ENCODE measurements at regions not wholly inside any gene's neighbourhood (a gene's known extent, or its start where the extent isn't known, plus 50 kb on each side); places are given as distances from the start of the nearest gene placed in this dataset.
"Not testable (repeated sequence)": the region's sequence is repeated elsewhere in the genome, so short reads cannot be mapped to it uniquely, and the experiment has no call there.

GRCh38 chr10:33657154-33657908 lies 322.9 kb upstream of the NRP1 start:
- DNase-seq (ENCODE audit: low read depth in 2 of 2) = no peak

- DNase-seq (ENCODE audit: low read depth in 2 of 2) = no peak
Observed at GRCh38 chr10:33655921-33656320, 321.5 kb upstream of the NRP1 start.

DNA sequence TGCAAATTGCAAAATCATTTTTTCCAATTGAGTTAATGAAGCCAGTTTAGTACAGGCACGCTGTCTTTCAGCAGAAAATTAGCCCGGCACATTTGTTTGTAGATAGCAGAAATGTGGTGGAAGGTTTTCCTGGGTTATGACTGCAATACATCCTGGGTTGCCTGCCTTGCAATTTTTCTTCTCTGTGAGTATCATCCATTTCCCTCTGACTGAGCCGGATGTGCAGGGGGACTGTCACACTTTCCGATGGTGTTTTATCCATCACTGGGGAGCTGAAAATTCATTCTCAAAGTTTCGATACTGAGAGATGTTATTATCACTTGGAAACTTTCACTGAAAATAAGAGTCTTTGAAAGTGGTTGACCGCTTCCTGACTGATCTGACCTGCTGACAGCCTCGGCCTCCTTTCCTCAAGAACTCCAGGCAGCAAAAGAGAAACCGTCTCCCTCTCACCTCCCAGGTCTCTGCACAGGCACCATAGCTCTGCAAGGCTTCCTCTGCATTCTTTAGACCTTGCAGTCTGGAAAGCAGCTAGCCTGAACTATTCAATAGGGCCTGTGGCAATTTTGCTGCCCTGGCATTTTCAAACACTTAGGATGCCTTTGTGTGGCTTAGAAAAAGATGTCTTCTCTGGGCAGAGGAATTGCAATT lies 320.8 kb upstream of the NRP1 start:
- DNase-seq (ENCODE audit: low read depth in 2 of 2) = no peak

DNA sequence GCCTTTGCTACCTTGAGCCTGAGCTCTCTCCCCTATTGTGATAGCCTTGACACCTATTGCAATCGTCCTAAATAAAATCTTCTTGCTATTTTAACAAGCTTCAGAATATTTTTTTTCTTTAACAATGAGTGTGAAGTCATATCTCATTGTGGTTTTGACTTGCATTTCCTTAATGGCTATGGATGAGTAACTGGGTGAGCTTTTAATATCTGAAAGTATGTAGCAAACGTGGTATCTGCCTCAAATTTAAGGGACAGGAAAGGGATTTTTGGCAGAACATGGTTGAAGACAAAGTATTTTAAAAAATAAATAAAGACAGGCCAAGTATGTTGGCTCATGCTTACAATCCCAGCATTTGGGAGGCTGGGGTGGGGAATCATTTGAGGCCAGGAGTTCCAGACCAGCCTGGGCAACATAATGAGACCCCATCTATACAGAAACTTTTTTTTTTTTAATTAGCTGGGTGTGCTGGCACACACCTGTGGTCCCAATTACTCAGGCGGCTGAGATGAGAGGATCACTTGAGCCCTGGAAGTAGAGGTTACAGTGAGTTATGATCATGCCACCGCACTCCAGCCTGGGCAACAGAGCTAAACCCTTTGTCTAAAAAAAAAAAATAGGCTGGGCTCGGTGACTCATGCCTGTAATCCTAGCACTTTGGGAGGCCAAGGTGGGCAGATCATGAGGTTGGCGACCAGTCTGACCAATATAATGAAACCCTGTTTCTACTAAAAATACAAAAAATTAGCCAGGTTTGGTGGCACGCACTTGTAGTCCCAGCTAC lies 319.3 kb upstream of the NRP1 start:
- no peak for DNase-seq (ENCODE audit: low read depth in 2 of 2)

- DNase-seq (ENCODE audit: low read depth in 2 of 2) = no peak
Observed at GRCh38 chr10:33652870-33653269, 318.4 kb upstream of the NRP1 start.

- not testable (repeated sequence) for DNase-seq (ENCODE audit: low read depth in 2 of 2)
Observed at GRCh38 chr10:33650131-33650530, 315.7 kb upstream of the NRP1 start.

GRCh38 chr10:33643042-33643441 lies 308.6 kb upstream of the NRP1 start:
- DNase-seq (ENCODE audit: low read depth in 2 of 2) = no peak

DNA sequence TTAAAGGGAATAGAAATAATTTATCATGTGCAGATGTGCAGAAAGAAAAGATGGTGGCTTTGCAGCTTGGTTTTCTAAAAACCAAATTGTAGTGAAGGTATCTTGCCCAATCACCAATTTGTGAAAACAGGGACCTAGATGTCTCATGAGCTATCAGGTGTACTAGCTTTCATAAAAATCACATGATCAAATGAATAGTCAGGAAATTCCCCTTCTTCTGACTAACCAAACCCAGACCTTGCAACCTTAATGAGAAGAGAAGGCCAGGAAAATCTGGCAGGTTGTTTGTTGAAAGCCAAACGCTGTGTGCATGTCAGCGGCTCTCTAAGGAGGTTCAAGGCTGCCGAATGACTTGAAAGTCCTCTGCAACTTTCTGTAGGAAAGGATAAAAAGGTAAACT lies 304.4 kb upstream of the NRP1 start:
- DNase-seq (ENCODE audit: low read depth in 2 of 2) = no peak

DNA sequence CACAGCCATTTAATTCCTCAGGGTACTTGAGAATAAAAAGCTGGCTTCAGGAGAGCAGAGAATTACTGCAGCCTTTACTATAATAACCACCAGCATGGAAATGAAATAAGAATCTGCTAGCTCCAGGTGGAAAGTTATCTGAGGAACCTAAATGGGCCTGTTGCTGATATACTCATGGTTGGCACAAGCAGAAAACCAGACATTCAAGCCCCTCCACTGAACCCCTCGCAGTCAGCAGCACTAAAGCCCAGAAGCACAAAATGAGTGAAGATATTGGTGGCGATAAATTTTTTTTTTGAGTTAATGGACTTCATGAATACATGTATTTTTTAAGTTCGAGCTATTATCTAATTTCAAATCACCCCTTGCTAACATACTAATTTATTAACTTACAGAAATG lies 303.9 kb upstream of the NRP1 start:
- no peak for DNase-seq (ENCODE audit: low read depth in 2 of 2)

GRCh38 chr10:33635967-33636515 lies 301.6 kb upstream of the NRP1 start:
- DNase-seq (ENCODE audit: low read depth in 2 of 2) = no peak

DNA sequence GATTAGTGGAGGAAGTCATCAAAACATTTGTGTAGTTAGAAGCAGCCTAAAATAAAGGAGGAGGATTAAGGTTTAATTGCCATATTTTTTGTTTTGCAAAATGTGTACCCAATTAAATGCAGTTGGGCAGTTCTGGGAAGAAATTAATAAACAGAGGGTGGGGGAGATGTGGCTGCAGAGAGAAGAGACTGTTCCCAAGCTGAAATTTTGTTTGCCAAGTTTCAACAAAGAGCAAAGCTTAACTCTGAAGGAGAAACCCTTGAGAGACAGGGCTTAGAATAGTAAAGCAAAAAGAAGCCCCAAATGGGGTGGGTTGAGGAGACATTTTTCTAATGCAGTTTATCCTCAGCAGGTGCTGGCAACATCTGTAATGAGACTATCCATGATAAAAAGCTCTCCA lies 298.0 kb upstream of the NRP1 start:
- DNase-seq (ENCODE audit: low read depth in 2 of 2) = no peak

- no peak for DNase-seq (ENCODE audit: low read depth in 2 of 2)
Observed at GRCh38 chr10:33631991-33632390, 297.5 kb upstream of the NRP1 start.

DNA sequence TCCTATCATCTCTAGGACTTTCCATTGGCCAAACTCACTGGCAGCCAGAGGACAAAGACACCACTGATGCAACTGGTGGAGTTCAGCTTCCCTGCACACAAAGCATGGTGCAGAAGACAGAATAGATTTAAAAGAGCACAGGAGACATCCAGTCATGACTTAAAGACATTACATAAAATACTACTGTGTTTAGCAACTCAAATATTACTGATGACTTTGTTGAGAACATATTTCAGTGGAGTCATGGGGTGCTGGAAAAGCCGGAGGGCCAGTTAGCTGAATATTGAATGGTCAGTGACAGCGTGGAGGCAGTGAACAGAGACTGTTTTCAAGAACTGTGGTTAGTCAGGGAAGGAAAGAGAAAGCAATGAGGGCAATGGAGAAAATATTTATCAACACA lies 296.3 kb upstream of the NRP1 start:
- DNase-seq (ENCODE audit: low read depth in 2 of 2) = no peak

- DNase-seq (ENCODE audit: low read depth in 2 of 2) = no peak
Observed at GRCh38 chr10:33627611-33628010, 293.1 kb upstream of the NRP1 start.

- DNase-seq (ENCODE audit: low read depth in 2 of 2) = no peak
Observed at GRCh38 chr10:33626798-33627466, 292.5 kb upstream of the NRP1 start.

DNA sequence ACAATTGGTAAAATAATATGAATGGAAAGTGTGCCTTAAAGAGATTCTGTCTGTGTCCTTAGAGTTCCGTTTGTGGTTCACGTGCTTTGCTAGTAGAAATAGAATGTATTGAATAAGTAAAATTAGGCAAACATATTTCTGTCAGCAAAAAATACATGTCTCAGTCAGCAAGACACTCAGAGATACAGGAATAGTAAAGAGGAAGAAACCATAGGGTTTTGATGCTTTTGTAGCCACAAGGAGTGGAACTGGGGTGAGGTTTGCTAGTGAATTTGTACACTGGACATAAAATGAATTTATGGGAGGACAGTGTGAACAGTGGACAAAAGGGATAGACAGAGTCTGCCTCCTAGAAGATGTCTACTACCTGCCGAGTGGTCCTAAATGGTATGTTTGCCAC lies 289.2 kb upstream of the NRP1 start:
- no peak for DNase-seq (ENCODE audit: low read depth in 2 of 2)

GRCh38 chr10:33621101-33621500 lies 286.6 kb upstream of the NRP1 start:
- no peak for DNase-seq (ENCODE audit: low read depth in 2 of 2)

DNA sequence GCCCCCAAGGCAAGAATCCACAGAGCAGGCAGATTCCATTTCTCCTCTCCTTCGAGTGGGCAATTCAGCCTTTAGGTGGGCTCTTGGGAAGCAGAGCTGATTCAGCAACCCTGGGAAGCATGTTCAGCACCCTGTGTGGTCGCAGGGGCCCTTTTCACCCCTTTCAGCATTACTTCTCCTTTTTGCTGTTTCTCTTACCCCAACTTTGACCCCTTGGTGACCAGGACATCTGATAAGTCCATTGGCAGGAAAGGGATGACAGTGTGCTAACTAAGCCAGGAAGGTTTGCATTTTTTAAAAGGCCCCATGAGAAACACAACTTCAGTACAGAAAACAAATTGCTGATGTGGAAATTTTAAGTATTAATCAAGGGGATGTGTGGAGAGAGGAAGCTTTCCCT lies 283.7 kb upstream of the NRP1 start:
- no peak for DNase-seq (ENCODE audit: low read depth in 2 of 2)

DNA sequence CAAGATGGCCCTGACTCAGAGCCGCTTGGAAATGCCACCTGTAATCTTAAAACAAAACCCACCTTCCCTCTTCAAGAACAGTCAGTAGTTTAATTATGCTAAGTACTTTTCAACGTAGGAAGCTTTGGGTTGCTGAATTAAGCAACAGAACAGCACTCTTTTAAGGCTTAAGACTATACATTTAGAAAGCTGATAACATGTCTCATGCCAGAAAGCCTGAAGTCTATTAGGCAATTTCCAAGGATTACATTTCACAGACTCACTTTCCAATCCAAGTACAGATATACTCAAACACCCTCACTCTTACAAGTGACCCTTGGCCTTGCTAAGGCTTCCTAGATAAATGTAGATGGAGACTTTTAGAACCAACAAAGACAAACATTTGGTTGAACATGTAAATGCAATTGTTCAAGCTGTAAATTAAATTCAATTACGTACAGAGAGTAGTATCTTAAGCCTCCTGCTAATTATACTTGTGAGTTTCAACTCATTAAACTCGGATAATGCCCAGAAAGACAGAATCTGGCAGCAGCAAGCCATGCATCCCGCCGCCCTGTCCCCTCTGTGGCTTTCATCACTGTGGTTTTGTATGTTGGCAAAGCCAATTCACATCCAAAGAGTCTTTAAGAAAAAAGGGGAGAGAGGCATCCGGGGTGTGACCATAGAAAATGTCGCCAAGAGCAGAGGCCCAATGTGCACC lies 283.1 kb upstream of the NRP1 start:
- no peak for DNase-seq (ENCODE audit: low read depth in 2 of 2)

DNA sequence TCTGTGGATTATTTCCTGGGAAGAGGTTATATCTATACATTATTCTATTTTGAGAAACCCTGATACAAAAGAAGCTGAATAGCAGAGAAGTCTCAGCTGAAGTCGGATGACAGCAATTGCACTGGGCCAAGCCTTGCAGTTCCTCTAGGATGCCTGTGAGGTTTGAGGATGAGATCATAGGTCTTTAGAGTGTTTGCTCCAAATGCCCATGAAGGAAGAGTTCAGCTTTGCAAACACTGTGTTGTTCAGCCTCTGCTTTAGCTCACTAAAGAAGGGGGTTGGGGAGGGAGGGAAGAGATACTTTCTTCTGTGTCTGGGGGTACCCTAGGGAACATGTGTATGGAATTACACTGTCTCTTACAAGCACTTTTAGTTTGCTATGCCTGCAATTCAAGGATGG lies 282.5 kb upstream of the NRP1 start:
- DNase-seq (ENCODE audit: low read depth in 2 of 2) = no peak

GRCh38 chr10:33612551-33612950 lies 278.1 kb upstream of the NRP1 start:
- no peak for DNase-seq (ENCODE audit: low read depth in 2 of 2)
